ENCODE measurements at regions not wholly inside any gene's neighbourhood (a gene's known extent, or its start where the extent isn't known, plus 50 kb on each side); places are given as distances from the start of the nearest gene placed in this dataset.

DNA sequence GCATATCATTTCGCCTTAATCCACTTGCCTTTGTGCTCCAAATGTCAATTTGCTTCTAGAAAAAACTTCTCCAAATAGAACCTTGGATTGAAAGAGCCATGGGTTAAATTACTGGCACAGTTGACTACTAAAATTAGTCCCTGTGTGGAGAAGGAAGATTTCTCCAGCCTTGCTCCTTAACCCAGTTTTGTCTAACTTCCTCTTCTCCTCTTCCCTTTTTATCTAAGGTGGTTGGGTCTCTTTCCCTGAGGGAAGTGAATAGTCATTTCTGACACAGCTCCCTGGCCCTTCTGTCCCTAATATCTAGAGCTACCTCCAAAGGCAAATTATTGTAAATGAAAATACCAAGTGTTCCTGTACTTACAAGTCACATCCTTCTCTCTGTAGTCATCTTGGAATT lies 527.9 kb upstream of the TBL1XR1 start:
- TF ChIP-seq POLR2A (IDR thresholded peaks at IDR 0.05): no peak
- TF ChIP-seq, protein P1, sequence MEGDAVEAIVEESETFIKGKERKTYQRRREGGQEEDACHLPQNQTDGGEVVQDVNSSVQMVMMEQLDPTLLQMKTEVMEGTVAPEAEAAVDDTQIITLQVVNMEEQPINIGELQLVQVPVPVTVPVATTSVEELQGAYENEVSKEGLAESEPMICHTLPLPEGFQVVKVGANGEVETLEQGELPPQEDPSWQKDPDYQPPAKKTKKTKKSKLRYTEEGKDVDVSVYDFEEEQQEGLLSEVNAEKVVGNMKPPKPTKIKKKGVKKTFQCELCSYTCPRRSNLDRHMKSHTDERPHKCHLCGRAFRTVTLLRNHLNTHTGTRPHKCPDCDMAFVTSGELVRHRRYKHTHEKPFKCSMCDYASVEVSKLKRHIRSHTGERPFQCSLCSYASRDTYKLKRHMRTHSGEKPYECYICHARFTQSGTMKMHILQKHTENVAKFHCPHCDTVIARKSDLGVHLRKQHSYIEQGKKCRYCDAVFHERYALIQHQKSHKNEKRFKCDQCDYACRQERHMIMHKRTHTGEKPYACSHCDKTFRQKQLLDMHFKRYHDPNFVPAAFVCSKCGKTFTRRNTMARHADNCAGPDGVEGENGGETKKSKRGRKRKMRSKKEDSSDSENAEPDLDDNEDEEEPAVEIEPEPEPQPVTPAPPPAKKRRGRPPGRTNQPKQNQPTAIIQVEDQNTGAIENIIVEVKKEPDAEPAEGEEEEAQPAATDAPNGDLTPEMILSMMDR (IDR thresholded peaks at IDR 0.05): no peak
- no peak for TF ChIP-seq EP300 (IDR thresholded peaks at IDR 0.05)

All from ovary (tissue), 3 donors.